Activated CD4-positive, CD25-positive, alpha-beta regulatory T cell treated with anti-CD3 and anti-CD28 coated beads, Interleukin-2, amount 50 U/mL, for 24 hours (primary cell): ENCODE measurements at regions not wholly inside any gene's neighbourhood (a gene's known extent, or its start where the extent isn't known, plus 50 kb on each side); places are given as distances from the start of the nearest gene placed in this dataset.
"Not testable (repeated sequence)": the region's sequence is repeated elsewhere in the genome, so short reads cannot be mapped to it uniquely, and the experiment has no call there.

Experiments
- ATAC-seq, 2 donors: fragments of 150-1000 bp; cut with Tn5 transposase; one replicate each; pipeline ENCODE4 v1.10.0; 2021; ENCODE audit warnings: mild to moderate bottlenecking in 1 of 2, moderate library complexity in 1 of 2

DNA sequence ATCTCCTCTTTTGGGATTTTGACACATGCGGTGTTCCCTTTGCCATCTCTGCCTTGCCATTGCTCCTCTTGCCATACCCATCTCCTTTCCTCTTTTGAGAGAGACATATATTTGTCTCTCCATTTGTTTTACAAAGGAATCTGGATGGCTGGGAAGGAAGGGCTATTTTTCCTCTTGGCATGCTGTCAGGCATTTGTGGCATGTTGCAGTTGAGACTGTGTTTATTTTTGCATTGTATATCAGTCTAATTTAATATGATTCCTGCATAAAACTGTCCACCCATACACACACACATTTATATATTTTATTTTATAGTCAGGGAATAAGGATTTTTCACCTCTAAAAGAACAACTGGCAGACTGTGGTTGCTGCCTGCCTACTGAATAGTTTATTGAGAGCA is 1105.8 kb upstream of the SEMA6A start:
- ATAC-seq: no peak

DNA sequence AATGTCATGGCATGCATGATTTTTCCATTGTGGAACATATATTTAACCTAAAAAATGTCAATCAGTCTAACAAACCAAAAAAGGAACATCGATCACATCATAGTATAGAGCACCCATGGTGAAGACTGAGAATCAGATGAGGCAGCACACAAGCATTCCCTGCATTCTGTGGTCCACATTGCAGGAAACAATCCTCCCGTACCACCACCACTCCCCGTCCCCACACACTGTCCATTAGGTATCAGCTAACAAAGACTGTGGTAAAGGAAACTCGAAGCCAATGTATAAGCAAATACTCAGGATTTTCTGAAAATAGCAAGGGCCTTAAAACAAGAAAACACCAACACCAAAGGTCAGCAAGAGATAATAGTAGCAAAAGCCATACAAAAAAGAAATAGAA is 1104.4 kb upstream of the SEMA6A start:
- no peak for ATAC-seq

DNA sequence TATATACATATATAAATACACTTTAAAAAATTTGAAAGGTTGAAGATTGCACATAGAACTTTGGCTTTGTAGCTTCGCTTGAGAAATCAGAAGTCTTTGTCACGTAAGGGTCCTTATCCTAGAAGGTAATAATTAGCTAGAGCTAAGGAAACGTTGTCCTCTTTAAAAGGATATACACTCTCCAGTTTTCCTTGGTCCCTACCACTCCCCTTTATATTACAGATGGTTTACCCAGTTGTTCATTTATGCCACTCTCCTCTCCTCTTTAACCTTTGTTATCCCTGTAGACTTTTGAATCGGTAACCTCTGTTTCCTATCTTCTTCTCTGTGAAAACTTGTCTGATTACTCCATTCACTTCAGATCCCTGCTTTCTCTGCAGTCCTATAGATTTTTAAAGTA is 1101.0 kb upstream of the SEMA6A start:
- no peak for ATAC-seq

DNA sequence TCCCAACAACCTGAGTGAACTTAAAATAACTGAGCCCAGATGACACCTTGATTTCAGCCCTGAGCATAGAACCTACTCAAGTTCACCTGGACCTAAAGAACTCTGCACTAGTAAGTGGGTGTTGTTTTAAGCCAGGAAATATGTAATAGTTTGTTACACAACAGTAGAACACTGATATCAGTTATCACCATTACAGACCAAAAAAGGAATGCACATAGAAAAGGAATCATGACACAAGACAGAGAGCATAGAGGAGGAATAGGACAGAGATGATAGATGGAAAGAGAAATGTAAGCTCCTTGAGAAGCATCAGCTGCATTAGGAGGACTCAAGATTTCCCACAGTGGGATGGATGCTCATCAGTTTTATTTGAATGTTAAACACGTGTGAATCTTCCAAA is 1096.9 kb upstream of the SEMA6A start:
- ATAC-seq: no peak

DNA sequence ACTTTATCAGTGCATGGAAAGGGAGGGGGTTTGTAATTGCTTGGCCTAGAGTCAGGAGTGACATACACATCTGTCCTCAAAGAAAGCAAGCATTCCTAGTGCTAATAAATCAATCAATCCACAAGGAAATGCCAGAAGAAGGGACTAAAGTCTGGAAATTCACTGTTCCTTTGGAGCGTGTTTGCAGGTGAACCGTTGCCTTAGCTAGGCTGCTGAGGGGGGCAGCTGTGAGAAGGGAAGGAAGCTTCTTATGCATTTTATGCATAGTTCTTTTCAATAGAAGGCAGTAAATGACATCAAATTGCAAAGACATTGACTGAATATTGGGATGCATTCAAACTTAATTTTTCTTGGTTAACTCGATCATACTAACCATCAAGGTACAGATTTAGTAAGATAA is 1092.5 kb upstream of the SEMA6A start:
- no peak for ATAC-seq

DNA sequence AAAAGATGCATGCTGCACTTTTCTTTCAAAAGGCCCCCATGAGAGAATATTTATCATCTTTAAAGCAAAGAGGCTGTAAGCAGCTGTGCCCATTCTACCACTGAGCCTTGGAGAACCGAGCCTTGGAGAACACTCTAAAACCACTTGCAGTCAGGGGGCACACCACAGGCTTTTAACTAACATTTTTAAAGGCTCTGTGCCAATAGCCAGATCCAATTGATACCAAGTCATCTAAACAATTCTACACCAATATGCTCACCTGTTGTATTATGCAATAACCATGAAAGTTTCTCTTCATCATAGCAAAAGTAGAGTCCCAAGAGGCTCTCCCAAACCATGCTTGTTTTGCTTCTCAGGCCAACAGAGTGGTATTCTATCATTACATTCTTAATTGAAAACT is 1090.5 kb upstream of the SEMA6A start:
- ATAC-seq: no peak

DNA sequence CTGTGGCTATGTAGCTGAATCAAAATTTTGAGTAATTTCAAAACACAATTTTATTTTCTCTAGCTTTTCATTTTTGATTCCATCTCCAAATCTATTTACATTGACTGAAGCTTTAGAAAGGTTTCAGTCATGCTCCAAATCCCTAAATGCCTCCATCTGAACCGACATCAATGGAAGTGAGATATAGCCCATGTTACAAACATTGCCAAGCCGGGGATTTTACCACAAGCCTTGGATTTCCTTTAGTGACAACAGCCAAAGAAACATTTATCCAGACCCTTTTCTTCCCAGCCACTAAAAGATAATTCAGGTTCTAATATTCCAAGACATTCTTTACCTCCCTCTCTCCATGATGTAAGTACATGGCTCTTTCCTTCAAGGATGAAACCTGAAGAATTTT is 1087.7 kb upstream of the SEMA6A start:
- no peak for ATAC-seq

DNA sequence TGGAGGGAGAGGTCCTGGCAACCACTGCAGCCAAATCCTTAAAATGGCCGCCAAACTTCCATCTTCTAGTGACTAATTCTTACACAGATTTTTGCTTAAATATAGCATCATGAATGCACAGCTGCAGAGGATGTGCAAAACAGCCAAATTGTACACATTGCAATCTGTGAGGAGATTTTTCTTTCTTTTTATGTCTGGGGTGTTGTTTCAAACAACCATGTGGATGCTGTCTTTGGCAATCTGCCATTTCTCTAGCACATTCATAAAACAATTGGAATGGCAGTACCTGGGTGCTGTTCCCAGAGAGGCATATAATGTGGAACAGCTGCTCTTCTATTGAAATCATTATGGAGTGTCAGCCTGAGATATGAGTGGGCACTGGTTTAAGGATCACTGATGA is 1082.9 kb upstream of the SEMA6A start:
- no peak for ATAC-seq

DNA sequence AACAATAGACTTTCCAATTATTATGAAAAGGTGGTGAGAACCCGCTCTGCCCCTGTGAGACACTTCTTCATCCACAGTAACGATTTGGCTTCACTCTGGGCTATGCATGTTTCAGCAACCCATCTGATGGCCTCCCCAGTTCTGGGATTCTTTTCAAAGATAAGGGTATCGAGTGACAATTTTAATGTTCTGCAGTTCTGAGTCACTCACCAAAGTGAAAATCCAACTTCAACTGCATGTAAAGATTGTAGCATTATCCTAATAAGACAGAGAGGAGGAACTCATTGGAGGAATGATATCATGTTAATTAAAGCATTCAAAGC is 1078.3 kb upstream of the SEMA6A start:
- ATAC-seq: no peak

DNA sequence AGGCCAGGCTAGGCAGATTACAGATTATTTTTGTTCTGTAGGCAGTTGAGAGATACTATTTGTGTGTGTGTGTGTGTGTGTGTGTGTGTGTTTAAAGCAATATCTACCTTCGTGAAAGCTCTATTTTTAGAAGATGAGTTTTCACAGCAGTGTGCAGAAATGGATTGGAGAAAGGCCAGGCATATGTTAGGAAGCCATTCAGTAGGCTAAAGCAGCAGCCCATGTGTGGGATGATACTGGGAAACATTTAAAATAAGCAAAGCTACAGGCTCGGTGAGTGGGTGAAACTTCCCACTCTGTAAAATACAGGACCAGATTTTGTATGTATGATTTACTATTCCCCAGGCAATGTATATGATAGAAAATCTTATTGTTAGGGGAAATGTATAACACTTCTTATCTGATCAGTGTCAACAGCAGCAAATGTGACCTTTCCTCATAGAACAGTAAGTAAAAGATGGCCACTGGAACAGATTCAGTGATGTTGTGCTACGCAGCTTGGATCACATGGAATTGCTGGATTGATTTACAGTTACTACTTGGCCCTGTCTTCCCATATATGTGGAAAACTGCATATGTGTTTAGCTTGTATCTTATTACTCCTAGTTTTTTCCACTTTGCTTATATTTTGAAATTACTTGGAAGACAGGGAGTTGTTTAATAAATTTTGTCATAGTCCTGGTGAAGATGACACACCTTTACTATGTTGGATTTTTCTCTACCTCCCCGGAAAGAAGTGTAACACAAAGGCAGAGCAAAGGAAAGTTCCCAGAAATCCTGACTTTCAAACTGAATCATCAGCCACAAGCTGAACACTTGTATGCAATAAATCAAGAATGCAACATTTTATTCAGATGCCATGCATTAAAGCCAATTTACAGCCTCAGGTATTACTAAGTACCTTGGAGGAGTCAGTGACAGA is 1077.7 kb upstream of the SEMA6A start:
- ATAC-seq: no peak

DNA sequence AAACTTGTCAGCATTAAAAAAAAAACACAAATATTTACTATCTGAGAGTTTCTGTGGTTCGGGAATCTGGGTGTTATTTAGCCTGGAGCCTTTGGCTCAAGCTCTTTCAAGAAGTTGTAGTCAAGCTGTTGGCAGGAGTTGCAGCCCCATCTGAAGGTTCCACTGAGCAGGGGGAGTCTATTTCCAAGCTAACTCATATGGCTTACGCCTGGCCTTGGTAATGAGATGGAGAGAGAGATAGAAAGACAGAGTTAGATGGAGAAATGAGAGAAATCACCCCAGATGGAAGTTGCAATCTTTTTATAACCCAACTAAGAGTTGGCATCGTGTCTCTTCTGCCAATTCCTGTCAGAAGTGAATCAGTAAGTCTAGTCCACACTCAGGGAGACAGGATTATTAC is 1075.2 kb upstream of the SEMA6A start:
- ATAC-seq: no peak

DNA sequence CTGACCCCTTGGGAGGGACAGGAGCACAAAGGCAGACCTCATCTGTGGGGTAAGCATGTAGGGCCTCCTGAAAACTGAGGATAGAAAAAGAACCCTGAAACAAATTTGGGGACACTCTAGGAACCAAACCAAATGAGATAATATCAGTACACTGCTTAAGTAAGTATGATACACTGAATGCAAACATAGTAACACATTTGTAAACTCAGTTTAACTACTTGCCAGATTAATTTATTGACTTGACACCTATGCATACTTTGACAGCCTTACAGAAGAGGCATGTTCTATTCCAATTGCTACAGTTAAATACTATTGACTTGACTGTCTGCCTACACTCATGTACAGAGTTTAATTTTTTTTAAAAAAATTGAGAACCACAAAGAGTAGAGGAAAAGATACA is 1070.8 kb upstream of the SEMA6A start:
- ATAC-seq: no peak

DNA sequence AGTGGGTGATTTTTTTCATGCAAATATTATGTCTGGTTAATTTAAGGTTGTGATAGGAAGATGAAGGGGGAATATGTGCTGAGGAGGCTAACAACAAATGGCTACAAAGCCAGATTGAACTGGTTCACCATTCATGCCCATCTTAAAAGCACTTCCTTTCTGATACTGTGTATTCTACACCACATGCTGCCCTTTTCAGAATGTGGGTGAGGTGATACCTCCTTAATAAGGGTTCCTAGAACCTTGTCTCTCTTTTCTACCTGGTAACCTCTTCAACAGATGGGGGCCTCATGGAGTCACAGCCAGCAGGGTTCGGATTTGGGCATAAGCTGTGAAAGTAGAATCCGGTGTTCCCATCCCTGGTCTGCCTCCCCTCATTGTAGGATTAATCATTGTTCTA is 1064.0 kb upstream of the SEMA6A start:
- no peak for ATAC-seq

DNA sequence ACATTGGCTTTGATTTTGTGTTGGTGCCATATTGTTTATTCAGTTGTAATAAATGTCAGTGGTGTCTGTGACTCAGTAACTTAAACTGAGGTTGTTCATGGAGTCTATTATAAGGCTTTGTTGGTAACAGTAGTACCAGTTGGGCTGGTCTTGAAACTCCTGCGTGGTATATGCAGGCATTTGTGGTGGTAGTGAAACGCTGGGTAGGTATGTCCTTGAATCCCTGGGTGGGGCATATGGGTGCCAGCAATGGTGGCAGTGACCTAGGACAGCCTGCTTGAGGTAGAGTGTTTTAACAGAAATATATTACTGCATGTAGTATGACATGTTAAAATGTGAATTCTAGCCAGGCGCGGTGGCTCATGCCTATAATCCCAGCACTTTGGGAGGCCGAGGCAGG is 1058.5 kb upstream of the SEMA6A start:
- ATAC-seq: no peak

DNA sequence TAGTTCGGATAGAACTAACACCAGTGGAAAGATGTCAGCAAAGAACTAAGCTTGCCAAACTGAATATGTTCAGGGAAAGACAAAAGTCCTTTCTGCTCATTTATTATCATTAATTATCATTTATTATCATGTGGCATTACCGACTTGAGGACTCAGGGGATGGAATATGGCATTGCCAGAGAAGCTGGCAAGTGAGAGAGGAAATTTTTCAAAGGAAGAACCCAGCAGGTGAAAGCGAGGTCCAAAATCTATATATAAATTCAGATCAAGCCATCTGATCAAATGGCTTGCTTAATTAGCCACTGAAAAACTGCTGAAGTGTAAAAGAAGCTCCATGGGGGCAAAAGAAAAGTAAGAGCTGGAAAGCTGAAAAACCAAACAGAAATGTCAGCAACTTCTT is 1049.6 kb upstream of the SEMA6A start:
- ATAC-seq: no peak

DNA sequence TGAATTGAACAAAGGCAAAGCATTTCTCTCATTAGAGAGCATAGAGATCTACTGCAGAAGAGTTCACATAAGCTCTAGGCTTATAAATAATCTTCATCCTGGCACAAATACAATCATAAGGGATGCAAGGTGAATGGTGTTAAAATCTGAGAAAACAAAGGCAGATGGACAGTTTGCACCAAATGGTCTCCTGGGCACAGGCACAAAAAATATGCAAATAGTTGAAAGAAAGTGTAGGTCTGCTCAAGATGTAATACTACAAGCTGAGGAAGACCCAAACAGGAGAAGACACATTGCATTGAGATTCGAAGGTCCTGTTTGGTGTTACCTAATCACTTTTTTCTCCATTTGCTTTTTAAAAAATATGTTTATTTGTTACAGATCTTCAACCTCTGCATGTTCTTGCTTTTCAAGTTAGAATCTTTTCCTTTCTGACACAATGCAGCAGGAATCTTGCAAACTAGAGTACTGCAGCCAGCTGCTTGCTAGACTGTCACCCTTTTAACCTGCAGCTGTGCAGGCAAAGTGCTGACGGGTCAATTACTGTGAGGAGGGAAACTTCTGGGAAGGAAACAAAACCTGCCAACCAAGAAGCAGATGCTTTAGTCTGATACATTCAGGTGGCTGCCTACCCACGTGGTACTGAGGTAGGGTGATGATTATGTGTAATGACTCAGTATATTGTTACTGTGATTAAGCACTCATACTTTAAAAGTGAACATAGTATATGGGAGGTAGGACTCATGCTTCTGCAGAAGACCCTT is 1048.6 kb upstream of the SEMA6A start:
- ATAC-seq: no peak

DNA sequence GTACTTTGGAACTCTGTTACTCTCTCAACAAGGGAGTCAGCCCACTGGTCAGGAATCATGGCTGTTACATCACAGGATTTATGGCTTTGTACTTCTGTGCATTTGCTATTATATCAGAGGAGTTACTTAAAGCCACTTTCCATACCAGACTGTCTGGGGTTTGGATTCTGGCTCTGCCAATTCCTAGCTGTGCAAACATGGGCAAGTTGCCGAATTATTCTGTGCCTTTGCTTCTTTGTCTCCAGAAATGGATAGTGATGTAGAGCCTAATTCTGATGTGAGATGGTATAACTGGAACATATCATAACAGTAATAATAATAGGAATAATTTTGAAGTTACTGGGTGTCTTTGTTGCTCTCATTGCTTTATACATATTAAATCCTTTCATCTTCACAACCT is 1047.3 kb upstream of the SEMA6A start:
- ATAC-seq: no peak

DNA sequence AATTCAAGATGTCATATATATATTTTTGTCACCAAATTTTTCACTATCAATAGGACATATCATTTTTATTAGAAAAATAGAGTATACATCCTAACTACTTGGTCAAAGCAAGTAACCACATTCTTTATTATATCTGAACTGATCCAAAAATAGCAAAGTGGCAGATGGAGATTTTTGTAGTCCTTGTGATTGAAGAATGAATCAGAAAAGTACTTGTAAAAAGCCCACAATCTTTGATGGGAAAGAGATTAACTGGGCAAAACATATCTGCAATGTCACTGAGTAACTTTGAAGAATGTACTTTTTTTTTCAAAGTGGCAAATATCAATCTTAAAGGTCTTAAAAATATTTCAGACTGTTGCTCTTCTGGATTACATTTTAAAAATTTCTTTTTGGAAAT is 1040.6 kb upstream of the SEMA6A start:
- no peak for ATAC-seq

DNA sequence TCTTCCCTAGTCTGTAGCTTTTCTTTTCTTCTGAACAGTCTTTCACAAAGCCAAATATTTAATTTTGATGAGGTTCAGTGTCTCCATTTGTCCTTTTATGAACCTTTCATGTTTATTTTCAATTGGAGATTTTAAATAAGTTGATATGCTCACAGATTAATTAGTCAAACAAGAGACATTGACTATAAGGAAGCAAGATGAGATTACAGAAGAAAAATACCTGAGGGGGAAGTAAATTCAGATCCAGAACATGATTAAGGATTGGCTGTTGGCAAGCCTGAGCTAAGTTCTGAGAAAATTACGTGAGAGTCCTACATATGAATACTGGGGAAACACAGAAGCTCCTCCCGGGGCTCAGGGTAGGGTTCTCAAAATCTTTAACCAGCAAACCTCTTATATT is 1039.8 kb upstream of the SEMA6A start:
- no peak for ATAC-seq

DNA sequence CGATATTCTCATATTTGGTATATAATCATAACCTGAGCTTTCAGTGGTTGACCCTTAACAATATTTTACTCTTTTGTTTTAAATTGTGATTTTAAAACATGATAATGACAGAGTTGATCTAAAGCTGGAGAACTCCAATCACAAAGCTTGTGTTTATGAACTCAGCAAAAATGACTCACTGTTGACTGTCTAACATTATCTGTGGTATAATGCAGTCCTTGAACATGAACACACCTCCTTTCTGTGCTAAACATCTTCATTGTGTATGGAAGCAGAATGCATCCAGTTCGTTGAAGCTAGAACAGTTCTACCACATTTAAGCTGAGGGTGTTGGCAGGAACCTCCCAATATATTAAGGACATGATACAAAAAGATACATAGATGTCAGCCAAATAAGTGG is 1030.2 kb upstream of the SEMA6A start:
- ATAC-seq: no peak

DNA sequence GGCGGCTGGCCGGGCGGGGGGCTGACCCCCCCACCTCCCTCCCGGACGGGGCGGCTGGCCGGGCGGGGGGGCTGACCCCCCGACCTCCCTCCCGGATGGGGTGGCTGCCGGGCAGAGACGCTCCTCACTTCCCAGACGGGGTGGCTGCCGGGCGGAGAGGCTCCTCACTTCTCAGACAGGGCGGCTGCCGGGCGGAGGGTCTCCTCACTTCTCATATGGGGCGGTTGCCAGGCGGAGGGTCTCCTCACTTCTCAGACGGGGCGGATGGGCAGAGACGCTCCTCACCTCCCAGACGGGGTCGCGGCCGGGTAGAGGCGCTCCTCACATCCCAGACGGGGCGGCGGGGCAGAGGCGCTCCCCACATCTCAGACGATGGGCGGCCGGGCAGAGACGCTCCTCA is 1025.2 kb upstream of the SEMA6A start:
- not testable (repeated sequence) for ATAC-seq

DNA sequence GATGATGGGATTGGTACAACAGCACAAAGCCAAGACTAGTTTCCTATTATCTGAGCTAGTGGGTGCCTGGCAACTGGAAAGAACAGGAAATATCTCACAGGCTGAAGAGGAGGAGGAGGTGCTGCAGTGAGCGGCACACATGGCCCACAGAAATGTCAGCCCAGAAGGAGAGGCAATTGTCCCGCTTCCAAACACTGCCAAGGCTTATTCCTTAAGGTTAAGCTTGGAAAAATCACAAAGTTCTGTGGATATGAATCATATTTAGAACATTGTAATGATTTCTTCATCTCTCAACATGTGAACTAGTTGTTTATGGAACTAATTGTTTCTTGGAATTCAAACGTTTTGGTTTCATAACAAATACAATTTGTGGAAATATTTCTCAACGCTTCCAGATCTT is 1019.5 kb upstream of the SEMA6A start:
- ATAC-seq: no peak

DNA sequence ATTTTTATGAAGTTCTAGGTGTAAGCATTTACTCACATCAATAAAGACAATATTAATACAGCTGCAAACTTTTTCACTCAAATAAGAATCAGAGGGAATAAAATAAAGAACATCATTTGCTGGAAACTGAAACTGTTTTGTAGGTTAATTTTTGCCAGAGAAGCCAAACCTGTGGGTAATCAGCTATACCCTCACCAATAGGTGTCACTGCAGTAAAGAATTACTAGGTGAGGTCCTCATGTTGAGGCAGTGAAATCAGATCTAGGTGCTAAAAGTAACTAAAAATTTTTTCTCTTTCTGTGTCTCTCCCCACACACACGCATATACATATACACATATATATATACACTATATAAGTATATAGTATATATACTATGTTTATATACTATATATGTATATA is 1016.3 kb upstream of the SEMA6A start:
- no peak for ATAC-seq

DNA sequence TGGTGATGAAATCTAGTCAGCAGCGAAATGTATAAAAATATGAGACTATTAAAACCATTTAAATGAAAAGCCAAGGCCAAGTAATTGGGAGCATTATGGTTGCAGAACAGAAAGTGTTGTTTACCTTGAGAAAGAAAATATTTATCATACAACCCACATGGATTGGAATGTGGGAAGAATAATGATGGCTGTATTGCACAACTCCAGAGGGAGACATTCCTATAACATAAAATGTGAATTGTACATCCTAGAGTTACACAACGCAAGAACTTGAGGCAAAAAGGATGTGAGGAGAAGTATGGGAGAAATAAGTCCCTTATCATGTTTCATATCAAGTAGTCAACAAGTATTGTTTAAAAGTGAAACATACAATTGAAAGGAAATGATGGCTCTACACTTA is 1014.0 kb upstream of the SEMA6A start:
- no peak for ATAC-seq

DNA sequence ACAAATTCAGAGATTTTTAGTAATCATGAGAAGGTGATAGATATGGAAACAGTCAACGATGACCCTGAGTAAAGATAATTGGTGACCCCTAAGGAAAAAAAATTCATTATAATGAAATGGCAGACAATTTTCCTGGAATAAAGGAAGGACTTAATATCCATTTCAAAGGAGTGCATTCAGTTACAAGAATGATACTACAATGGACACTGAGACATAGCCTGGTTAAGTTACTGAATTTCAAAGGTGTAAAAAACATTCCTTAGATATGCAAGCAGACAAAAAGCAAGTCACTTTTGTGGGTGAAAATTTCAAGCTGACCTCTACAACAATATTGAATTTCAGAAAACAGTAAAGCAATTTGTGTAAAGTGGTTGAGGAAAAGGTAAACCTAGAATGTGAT is 1012.5 kb upstream of the SEMA6A start:
- no peak for ATAC-seq
